ENCODE measurements at regions not wholly inside any gene's neighbourhood (a gene's known extent, or its start where the extent isn't known, plus 50 kb on each side); places are given as distances from the start of the nearest gene placed in this dataset.

DNA sequence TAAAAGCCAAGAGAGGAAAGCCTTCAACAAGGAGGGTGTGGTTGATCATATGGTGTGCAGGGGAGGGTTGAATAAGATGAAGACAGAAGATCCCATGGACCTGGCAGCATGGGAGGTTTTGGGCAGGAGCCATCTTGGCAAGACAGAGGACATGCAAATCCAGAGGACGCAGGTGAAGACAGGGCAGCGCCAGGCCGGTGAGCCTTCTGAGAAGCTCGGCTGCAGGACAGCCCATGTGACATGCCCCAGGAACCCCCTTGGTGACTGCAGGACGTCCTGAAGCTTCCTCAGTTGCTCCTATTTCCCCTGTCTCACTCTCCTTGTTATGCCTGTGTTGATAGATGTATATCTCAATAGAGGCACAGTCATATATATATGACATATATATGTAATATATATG is 159.4 kb downstream of the GADD45G start:
- intact Hi-C loops (cut with DNase I): no loop called here
- no peak for DNase-seq

DNA sequence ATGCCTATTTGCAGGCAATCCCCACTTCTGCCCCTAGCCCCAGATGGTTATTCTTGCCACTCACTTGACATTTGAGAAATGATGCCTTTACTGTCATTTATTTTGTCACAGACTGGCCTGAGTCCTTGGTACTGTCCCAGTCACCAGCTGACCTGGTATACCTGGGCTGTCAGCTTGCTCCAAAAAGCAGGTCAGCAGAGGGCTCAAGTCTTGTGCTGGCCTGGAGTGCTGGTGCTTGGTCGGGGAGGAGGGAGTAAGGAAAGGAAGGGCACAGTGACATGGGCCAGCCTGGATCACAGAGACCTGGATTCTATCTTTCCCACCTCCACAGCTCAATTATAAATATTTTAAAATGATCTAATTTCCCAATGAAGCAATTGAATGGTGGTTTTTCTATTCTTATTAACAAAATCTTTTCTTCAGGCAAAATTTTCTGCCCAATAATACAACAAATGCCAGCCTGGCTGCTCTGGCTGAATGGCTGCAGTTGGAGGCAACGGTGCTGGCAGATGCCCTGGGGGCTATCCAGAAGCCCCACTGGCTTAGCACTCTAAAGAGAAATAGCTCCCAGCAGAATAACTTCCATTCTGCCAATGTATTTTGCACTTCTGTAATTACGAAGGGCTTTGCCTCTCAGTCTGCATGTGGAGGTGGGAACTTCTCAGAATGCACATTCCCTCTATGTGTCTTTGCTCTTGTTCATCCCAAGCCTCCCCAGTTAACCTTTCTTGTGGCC is 160.6 kb downstream of the GADD45G start:
- no peaks in the 10 kb centered on the region for H3K36me3 ChIP-seq
- no peak overlapping the region for H3K9ac ChIP-seq (ENCODE audit: low read depth in 2 of 2, low read length in 2 of 2)
- no peak for DNase-seq
- H3K27ac ChIP-seq: no peak overlapping the region
- intact Hi-C loops (cut with DNase I): no loop called here
- H3K27me3 ChIP-seq: no peaks in the 10 kb centered on the region
- no peaks in the 10 kb centered on the region for H3K9me3 ChIP-seq
- no peak overlapping the region for H3K4me3 ChIP-seq
- TF ChIP-seq, protein P1, sequence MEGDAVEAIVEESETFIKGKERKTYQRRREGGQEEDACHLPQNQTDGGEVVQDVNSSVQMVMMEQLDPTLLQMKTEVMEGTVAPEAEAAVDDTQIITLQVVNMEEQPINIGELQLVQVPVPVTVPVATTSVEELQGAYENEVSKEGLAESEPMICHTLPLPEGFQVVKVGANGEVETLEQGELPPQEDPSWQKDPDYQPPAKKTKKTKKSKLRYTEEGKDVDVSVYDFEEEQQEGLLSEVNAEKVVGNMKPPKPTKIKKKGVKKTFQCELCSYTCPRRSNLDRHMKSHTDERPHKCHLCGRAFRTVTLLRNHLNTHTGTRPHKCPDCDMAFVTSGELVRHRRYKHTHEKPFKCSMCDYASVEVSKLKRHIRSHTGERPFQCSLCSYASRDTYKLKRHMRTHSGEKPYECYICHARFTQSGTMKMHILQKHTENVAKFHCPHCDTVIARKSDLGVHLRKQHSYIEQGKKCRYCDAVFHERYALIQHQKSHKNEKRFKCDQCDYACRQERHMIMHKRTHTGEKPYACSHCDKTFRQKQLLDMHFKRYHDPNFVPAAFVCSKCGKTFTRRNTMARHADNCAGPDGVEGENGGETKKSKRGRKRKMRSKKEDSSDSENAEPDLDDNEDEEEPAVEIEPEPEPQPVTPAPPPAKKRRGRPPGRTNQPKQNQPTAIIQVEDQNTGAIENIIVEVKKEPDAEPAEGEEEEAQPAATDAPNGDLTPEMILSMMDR (IDR thresholded peaks at IDR 0.05): no peak
- no peaks in the 10 kb centered on the region for H3K4me1 ChIP-seq

More for the DNA sequence above, 159.4 kb downstream of the GADD45G start:
- Histone ChIP-seq H3K9me3 (no peaks in the 10 kb centered on the region), H3K27me3 (no peaks in the 10 kb centered on the region), H3K4me3 (no peak overlapping the region), H3K4me1 (no peaks in the 10 kb centered on the region), H3K36me3 (no peaks in the 10 kb centered on the region), H3K27ac (no peak overlapping the region), H3K9ac (ENCODE audit: low read depth in 2 of 2, low read length in 2 of 2) (no peak overlapping the region)
- TF ChIP-seq, protein P1 (IDR thresholded peaks at IDR 0.05): no peak

DNA sequence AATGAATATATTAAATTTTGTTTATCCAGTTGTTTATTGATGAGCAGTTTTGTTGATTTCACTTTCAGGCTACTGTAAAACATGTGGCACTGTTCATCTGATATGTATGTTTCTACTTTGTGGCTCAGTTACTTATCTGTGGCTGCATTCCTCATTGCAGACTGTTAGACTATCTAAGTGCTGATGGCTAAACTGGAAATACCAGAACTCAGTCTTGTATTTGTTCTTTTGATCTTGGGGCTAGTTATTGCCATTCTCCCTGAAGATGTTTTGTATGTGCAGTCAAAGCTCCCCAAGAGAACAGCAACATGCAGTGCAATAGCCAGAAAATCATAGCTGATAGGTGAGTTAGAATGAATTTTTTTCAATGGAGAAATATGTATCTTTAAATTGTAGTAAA is 162.2 kb downstream of the GADD45G start:
- no peaks in the 10 kb centered on the region for H3K4me1 ChIP-seq
- intact Hi-C loops (cut with DNase I): no loop called here
- H3K27me3 ChIP-seq: no peaks in the 10 kb centered on the region
- H3K36me3 ChIP-seq: no peaks in the 10 kb centered on the region
- no peaks in the 10 kb centered on the region for H3K9me3 ChIP-seq
- no peak overlapping the region for H3K9ac ChIP-seq (ENCODE audit: low read depth in 2 of 2, low read length in 2 of 2)
- TF ChIP-seq, protein P1 (IDR thresholded peaks at IDR 0.05): no peak
- H3K27ac ChIP-seq: no peak overlapping the region
- no peak for DNase-seq
- H3K4me3 ChIP-seq: no peak overlapping the region

DNA sequence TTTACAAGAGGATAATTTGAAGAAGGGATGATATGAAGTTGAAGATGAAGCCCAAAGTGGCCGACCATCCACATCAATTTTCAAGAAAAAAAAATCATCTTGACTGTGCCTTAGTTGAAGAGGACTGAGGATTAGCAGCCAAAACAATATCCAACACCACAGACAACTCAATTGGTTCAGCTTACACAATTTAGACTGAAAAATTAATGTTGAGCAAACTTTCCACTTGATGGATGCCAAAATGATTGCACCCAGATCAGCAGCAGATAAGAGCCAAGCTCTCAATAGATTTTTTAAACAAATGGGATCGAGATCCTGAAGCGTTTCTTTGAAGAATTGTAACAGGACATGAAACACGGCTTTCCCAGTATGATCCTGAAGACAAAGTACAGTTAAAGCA is 163.2 kb downstream of the GADD45G start:
- Histone ChIP-seq H3K9me3 (no peaks in the 10 kb centered on the region), H3K4me1 (no peaks in the 10 kb centered on the region), H3K27me3 (no peaks in the 10 kb centered on the region), H3K4me3 (no peak overlapping the region), H3K36me3 (no peaks in the 10 kb centered on the region), H3K9ac (ENCODE audit: low read depth in 2 of 2, low read length in 2 of 2) (no peak overlapping the region), H3K27ac (no peak overlapping the region)
- TF ChIP-seq, protein P1 (IDR thresholded peaks at IDR 0.05): no peak
- no peak for DNase-seq
- intact Hi-C loops (cut with DNase I): no loop called here

DNA sequence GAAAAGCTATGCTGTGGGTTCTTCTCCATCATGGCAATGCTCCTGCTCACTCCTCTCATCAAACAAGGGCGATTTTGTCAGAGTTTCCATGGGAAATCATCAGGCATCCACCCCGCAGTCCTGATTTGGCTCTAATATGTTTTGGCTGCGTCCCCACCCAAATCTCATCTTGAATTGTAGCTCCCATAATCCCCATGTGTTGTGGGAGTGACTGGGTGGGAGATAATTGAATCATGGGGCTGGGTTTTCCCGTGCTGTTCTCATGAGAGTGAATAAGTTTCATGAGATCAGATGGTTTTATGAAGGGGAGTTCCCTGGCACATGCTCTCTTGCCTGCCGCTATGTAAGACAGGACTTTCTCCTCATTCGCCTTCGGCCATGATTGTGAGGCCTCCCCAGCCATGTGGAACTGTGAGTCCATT is 163.8 kb downstream of the GADD45G start:
- Histone ChIP-seq H3K27me3 (no peaks in the 10 kb centered on the region), H3K36me3 (no peaks in the 10 kb centered on the region), H3K4me1 (no peaks in the 10 kb centered on the region), H3K27ac (no peak overlapping the region), H3K9me3 (no peaks in the 10 kb centered on the region), H3K4me3 (no peak overlapping the region), H3K9ac (ENCODE audit: low read depth in 2 of 2, low read length in 2 of 2) (no peak overlapping the region)
- no peak for DNase-seq
- TF ChIP-seq, protein P1 (IDR thresholded peaks at IDR 0.05): no peak
- intact Hi-C loops (cut with DNase I): no loop called here

All from colonic mucosa (tissue), 4 donors.